Lower lobe of right lung (tissue), 2 donors: ENCODE measurements at regions not wholly inside any gene's neighbourhood (a gene's known extent, or its start where the extent isn't known, plus 50 kb on each side); places are given as distances from the start of the nearest gene placed in this dataset.

ENCODE experiments used
- ATAC-seq, 2 donors: fragments of 200-7000 bp; cut with Tn5 transposase; one replicate each; pipeline ENCODE4 v1.9.1; 2020 to 2022; ENCODE audit warnings: mild to moderate bottlenecking in 2 of 2, moderate library complexity in 2 of 2
- DNase-seq: peaks from one replicate; pipeline ENCODE4 v3.0.0-alpha.2; 2020
- H3K27ac ChIP-seq: fragments of 200-600 bp; one replicate; pipeline ENCODE4 v1.8.0; 2022
- H3K27me3 ChIP-seq: fragments of 200-600 bp; one replicate; pipeline ENCODE4 v1.8.0; 2022; ENCODE audit warnings: low read depth
- H3K36me3 ChIP-seq: fragments of 200-600 bp; one replicate; pipeline ENCODE4 v1.8.0; 2022; ENCODE audit warnings: mild to moderate bottlenecking
- H3K4me1 ChIP-seq: fragments of 200-600 bp; one replicate; pipeline ENCODE4 v1.8.0; 2022
- H3K4me3 ChIP-seq: fragments of 200-600 bp; one replicate; pipeline ENCODE4 v1.8.0; 2022; ENCODE audit warnings: mild to moderate bottlenecking
- H3K9me3 ChIP-seq: fragments of 200-600 bp; one replicate; pipeline ENCODE4 v1.8.0; 2022
- intact Hi-C: fragments of 100-400 bp; cut with DNase I; formaldehyde crosslinking; loops from one replicate; pipeline ENCODE4 v1.11.0; 2022
- TF ChIP-seq, protein P1 (sequence below): fragments of 200-600 bp; IDR thresholded peaks from one replicate; pipeline ENCODE4 v1.8.0; 2022; ENCODE audit warnings: antibody characterized with exemption, mild to moderate bottlenecking
- donor health status: DM: no; HTN: yes; CAD: no; lungs with severe emphysema.

DNA sequence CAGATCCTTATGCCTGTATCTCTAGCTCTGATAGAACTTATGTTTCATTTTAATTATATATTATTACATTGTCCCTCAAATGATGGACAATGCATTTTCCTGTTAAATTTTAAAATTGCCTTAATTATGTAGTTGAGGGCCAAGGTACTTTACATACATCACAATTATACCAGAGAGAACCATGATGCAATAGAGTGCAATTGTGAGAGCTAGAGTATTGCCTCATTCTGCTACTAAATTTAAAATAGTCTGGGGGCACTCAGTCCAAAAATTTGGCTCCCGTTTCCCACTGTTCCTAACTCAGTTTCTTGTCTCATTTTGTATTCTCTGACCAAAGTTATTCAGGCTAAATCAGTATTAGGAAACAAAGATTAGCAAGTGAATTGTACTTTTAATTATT lies 378.5 kb upstream of the ZFP42 start:
- TF ChIP-seq, protein P1, sequence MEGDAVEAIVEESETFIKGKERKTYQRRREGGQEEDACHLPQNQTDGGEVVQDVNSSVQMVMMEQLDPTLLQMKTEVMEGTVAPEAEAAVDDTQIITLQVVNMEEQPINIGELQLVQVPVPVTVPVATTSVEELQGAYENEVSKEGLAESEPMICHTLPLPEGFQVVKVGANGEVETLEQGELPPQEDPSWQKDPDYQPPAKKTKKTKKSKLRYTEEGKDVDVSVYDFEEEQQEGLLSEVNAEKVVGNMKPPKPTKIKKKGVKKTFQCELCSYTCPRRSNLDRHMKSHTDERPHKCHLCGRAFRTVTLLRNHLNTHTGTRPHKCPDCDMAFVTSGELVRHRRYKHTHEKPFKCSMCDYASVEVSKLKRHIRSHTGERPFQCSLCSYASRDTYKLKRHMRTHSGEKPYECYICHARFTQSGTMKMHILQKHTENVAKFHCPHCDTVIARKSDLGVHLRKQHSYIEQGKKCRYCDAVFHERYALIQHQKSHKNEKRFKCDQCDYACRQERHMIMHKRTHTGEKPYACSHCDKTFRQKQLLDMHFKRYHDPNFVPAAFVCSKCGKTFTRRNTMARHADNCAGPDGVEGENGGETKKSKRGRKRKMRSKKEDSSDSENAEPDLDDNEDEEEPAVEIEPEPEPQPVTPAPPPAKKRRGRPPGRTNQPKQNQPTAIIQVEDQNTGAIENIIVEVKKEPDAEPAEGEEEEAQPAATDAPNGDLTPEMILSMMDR, result no peak
- Histone ChIP-seq H3K36me3 (no peaks in the 10 kb centered on the region), H3K4me3 (no peak overlapping the region), H3K27me3 (no peaks in the 10 kb centered on the region), H3K4me1 (no peaks in the 10 kb centered on the region), H3K9me3 (no peaks in the 10 kb centered on the region), H3K27ac (no peak overlapping the region)
- DNase-seq, result no peak
- intact Hi-C loops, result no loop called here
- ATAC-seq, result no peak

DNA sequence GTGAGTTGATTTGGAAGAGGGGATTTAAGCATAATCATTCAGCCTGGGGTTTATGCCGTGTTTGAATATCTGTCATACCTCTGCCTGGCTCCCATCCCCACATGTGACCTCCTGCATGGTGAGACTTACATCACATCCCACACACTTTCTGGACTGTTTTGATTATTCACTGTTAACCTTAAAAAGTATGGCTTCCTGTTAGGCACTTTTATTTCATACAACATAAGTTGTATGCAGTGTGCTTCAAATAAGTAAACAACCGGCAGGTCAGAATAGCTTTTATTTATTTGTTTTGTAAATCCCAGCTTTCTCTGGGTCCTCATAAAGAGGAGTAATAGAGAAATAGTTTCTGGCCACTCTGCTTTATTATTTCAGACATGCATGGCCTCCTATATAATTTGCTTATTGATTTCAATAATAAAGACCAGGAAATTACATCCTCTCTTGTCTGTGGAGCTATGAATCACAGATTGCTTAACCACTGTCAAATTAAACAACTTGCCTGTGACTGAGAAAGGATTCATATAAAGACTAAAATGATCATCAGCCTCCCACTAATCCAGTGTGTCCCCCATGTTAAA lies 376.8 kb upstream of the ZFP42 start:
- H3K36me3 ChIP-seq, result no peaks in the 10 kb centered on the region
- no peak for DNase-seq
- no peaks in the 10 kb centered on the region for H3K27me3 ChIP-seq
- no peaks in the 10 kb centered on the region for H3K4me1 ChIP-seq
- TF ChIP-seq, protein P1, result no peak
- no peak overlapping the region for H3K27ac ChIP-seq
- H3K9me3 ChIP-seq, result no peaks in the 10 kb centered on the region
- ATAC-seq, result no peak
- intact Hi-C loops, result no loop called here
- no peak overlapping the region for H3K4me3 ChIP-seq

DNA sequence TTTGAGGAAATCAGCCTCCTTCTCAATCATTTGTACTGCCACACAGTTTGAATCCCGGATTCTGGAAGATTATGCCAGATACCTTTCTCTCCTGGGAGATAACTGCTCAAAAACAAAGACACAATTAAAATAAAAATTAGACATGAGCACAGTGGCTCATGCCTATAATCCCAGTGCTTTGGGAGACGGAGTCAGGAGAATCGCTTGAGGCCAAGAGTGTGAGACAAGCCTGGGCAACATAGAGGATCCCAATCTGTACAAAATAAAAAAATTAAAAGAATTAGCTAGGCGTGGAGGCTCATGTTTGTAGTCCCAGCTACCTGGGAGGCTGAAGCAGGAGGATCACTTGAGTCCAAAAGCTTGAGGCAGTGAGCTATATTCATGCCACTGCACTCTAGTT lies 376.3 kb upstream of the ZFP42 start:
- Histone ChIP-seq H3K27me3 (no peaks in the 10 kb centered on the region), H3K36me3 (no peaks in the 10 kb centered on the region), H3K4me3 (no peak overlapping the region), H3K4me1 (no peaks in the 10 kb centered on the region), H3K9me3 (no peaks in the 10 kb centered on the region), H3K27ac (no peak overlapping the region)
- no peak for ATAC-seq
- DNase-seq, result no peak
- intact Hi-C loops, result no loop called here
- TF ChIP-seq, protein P1, result no peak

DNA sequence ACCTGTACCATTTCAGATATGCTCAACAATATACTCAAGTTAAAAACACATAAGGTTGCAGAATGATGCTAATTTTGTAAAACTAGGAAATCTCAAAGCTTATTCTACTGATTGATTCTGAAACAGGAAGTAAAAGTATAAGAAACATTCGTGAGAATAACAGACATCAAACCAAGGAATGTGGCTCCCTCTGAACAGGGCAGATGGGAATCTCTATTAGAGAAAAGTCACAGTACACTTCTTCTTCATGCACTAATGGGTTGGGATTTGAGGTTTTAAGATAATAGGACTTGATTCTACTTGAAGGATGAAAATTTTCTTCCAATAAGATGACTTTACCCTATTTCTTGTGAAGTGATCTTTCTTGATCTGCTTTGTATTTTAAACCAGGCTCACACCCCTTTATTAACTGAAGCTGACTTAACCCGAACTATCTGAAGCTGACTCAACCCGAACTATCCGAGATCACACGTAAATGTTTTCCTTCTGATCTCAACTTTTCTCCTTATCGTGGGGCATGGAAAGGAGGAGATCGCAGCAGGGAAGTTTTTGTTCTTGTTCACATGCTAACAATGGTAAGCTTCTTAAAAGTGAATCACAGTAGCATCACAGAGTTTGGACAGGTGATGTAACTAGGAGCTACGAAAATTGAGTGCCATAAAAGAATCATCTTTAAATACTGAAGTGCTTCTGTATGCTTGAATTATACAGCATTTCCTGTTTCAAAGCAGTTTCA lies 363.1 kb upstream of the ZFP42 start:
- ATAC-seq, result no peak
- TF ChIP-seq, protein P1, result no peak

DNA sequence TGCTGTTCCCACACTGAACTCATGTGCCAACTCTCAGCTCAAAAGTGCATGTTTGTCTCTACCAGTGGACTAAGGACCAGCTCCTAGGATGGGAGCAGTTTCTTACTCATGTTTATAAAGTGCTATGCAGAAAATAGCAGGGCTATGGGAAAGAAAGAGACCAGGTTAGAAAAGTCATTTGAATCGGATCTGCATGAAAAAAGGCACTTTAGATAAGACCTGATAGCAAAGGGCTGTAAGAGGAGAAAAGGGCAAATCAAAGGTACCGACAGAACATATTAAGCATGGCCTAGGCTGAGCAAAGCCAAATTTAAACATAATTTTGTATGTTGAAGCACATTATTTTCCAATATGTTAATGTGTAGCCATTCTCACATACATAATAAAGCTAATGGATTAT lies 362.3 kb upstream of the ZFP42 start:
- H3K27ac ChIP-seq, result no peak overlapping the region
- H3K4me3 ChIP-seq, result no peak overlapping the region
- H3K9me3 ChIP-seq, result no peaks in the 10 kb centered on the region
- H3K4me1 ChIP-seq, result no peaks in the 10 kb centered on the region
- no peak for ATAC-seq
- intact Hi-C loops, result no loop called here
- no peak for DNase-seq
- TF ChIP-seq, protein P1, result no peak
- H3K36me3 ChIP-seq, result no peaks in the 10 kb centered on the region
- H3K27me3 ChIP-seq, result no peaks in the 10 kb centered on the region

More for the DNA sequence above, 363.1 kb upstream of the ZFP42 start:
- Histone ChIP-seq H3K9me3 (no peaks in the 10 kb centered on the region), H3K27ac (no peak overlapping the region), H3K4me1 (no peaks in the 10 kb centered on the region), H3K27me3 (no peaks in the 10 kb centered on the region), H3K36me3 (no peaks in the 10 kb centered on the region), H3K4me3 (no peak overlapping the region)
- no peak for DNase-seq
- intact Hi-C loops, result no loop called here
